ENCODE measurements at regions not wholly inside any gene's neighbourhood (a gene's known extent, or its start where the extent isn't known, plus 50 kb on each side); places are given as distances from the start of the nearest gene placed in this dataset.
A peak's percentile ranks its signal among the peaks of the same experiment; 100 is the strongest.

DNA sequence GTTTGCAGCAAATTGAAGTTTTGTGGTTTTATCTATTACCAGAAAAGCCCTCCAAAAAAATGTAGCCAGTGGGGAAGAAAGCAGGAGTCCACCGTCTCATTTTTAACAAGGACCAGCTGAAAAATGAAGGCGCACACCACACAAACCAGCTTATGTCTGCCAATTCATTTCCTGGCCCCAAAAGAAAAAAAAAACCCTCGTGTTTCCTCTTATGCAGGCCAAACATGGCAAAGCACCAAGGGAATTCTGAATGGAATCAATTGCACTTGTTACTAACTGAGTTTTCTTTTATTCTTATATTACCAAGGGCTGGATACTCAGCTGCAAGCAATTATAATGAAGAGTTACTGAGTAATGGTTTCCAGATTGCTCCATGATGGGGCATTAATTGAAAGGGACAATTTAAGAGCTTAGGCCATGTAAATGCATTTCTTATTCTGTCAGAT lies 428.3 kb upstream of the NPVF start:
- Histone ChIP-seq H3K9me3 (no peaks in the 10 kb centered on the region), H3K27ac (no peak overlapping the region), H3K27me3 (no peaks in the 10 kb centered on the region), H3K4me3 (replicated peaks in 1 of 3) (no peak overlapping the region), H3K36me3 (no peaks in the 10 kb centered on the region), H3K4me1 (peaks cover 26 to 28% of the 10 kb centered on the region in 2 donors)
- DNase-seq, result no peak
- WGBS, 2 donors, result 12 to 26% methylated on average over 3 of the region's 3 CpGs
- intact Hi-C loops (cut with DNase I), result no loop called here
- TF ChIP-seq CTCF (IDR thresholded peaks at IDR 0.05) (no peak), POLR2A (IDR thresholded peaks at IDR 0.05) (no peak)

DNA sequence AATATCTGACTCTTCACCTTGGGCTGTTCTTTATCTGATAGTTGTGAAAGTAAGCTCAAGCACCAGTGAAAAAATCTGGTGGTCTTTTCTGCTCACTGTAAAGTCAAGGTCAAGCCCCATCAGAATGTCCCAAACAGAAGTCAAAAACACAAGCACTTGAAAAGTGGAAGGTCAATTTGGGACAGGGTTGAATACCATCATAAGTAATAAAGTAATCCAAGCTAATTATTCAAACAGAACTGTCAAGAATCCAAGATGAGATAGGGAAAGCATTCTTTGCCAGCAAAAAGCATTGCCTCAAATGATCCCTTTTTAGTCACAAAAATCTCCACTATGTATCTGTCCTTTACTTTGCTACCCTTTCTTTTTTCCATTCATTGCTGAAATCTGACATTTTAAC lies 430.1 kb upstream of the NPVF start:
- H3K4me3 ChIP-seq (replicated peaks in 1 of 3), result no peak overlapping the region
- H3K27ac ChIP-seq, result peak overlapping the region in 1 of 3 donors; percentile 58
- no peaks in the 10 kb centered on the region for H3K9me3 ChIP-seq
- TF ChIP-seq CTCF (IDR thresholded peaks at IDR 0.05) (no peak), POLR2A (IDR thresholded peaks at IDR 0.05) (no peak)
- H3K27me3 ChIP-seq, result no peaks in the 10 kb centered on the region
- DNase-seq, result no peak
- H3K36me3 ChIP-seq, result no peaks in the 10 kb centered on the region
- intact Hi-C loops (cut with DNase I), result no loop called here
- peaks cover 28 to 36% of the 10 kb centered on the region in 2 donors for H3K4me1 ChIP-seq

DNA sequence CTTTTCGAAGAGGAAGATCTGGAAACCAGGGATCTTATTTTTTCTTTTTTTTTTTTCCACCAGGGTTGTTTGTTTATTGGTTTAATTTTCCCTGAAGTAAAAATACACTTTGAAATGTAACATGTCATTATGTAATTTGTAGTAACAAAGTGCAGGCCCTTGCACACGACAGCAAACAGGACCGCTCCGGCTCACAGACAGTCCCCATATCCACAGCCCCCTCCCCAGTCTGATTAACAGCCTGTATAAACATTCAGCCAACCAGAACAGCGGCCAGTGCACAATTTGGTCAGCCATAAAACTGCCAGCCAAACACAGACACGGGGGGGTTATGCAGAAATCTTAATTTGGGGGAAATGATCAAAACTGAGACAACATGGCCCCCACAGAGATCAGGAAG lies 431.6 kb upstream of the NPVF start:
- peak overlapping the region in 2 of 3 donors; percentile 28 to 58 for H3K27ac ChIP-seq
- no peaks in the 10 kb centered on the region for H3K9me3 ChIP-seq
- intact Hi-C loops (cut with DNase I), result no loop called here
- H3K4me1 ChIP-seq, result peaks cover 28 to 36% of the 10 kb centered on the region in 2 donors
- H3K4me3 ChIP-seq (replicated peaks in 1 of 3), result no peak overlapping the region
- TF ChIP-seq POLR2A (IDR thresholded peaks at IDR 0.05), result no peak
- TF ChIP-seq CTCF (IDR thresholded peaks at IDR 0.05), result no peak
- WGBS, 2 donors, result 32 to 33% methylated on average over 6 of the region's 6 CpGs
- DNase-seq, result peak; percentile 30 to 59
- no peaks in the 10 kb centered on the region for H3K36me3 ChIP-seq
- no peaks in the 10 kb centered on the region for H3K27me3 ChIP-seq

DNA sequence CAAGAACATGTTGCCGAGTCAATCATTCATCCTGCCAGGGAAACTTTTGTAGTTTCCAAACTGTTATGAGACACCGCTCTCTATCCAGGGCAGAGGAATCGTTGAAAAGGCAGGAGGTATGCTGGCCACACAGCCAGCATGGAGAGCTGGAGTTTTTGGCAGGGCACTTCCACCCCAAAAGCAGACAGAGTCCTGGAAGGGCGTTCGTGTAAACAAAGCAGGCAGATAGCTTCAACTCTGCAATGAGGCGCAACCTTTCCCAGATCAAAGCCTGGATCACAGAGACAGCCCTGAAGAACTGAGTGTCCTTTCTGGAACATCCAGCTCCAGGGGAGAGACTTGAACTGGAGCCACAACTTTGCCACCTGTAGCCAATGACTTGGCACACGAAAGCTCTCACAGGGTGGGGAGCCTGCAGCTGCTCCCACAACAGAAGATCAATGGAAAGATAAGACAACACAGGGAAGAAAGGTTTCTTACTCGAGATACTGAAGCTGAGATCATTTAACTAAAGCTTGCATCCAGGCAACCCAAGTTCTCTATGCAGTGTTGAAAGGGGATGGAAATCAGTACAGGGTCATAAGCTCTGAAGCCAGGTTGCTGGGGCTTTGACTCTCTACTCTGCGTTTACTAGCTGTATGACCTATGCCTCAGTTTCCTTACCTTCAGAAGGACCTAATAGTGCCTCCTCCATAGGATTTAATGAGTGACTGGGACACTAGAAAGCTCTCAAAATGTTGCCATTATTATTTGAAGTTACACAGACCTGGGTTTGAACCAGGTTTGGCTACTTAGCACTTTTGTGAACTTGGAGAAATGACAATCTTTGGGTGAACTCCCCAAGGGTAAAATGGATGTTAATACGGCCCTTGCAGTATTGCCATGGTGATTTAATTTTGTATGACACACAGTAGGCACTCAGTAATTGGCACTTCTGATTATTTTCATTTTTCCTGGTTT lies 434.8 kb upstream of the NPVF start:
- H3K4me3 ChIP-seq (replicated peaks in 1 of 3), result no peak overlapping the region
- no peak overlapping the region for H3K27ac ChIP-seq
- peaks cover 20 to 28% of the 10 kb centered on the region in 2 donors for H3K4me1 ChIP-seq
- no peaks in the 10 kb centered on the region for H3K9me3 ChIP-seq
- 43 to 54% methylated on average over 10 of the region's 10 CpGs for WGBS, 2 donors
- no peaks in the 10 kb centered on the region for H3K27me3 ChIP-seq
- no peaks in the 10 kb centered on the region for H3K36me3 ChIP-seq
- TF ChIP-seq POLR2A (IDR thresholded peaks at IDR 0.05) (no peak), CTCF (IDR thresholded peaks at IDR 0.05) (no peak)
- peak; percentile 28 to 47 for DNase-seq
- intact Hi-C loops (cut with DNase I), result no loop called here

GRCh38 chr7:25663877-25664276 lies 435.6 kb upstream of the NPVF start:
- WGBS, 2 donors, result 68 to 74% methylated on average over 4 of the region's 4 CpGs
- H3K27ac ChIP-seq, result no peak overlapping the region
- no peak for TF ChIP-seq CTCF (IDR thresholded peaks at IDR 0.05)
- no peak for TF ChIP-seq POLR2A (IDR thresholded peaks at IDR 0.05)
- H3K27me3 ChIP-seq, result no peaks in the 10 kb centered on the region
- DNase-seq, result no peak
- intact Hi-C loops (cut with DNase I), result no loop called here
- no peaks in the 10 kb centered on the region for H3K9me3 ChIP-seq
- no peak overlapping the region for H3K4me3 ChIP-seq (replicated peaks in 1 of 3)
- H3K36me3 ChIP-seq, result no peaks in the 10 kb centered on the region
- peaks cover 19 to 24% of the 10 kb centered on the region in 2 donors for H3K4me1 ChIP-seq
